ENCODE measurements at regions not wholly inside any gene's neighbourhood (a gene's known extent, or its start where the extent isn't known, plus 50 kb on each side); places are given as distances from the start of the nearest gene placed in this dataset.

- no peak for TF ChIP-seq CTCF (IDR thresholded peaks at IDR 0.05)
- TF ChIP-seq POLR2AphosphoS5 (IDR thresholded peaks at IDR 0.05): no peak
These were observed 98.9 kb downstream of the RGS2 start for GRCh38 chr1:192907545-192908243.

Measured in breast epithelium (tissue), 3 donors.